HFF-Myc (cell line): ENCODE measurements at regions not wholly inside any gene's neighbourhood (a gene's known extent, or its start where the extent isn't known, plus 50 kb on each side); places are given as distances from the start of the nearest gene placed in this dataset.
A peak's percentile ranks its signal among the peaks of the same experiment; 100 is the strongest.

ENCODE experiments used
- DNase-seq: peaks from one replicate; pipeline ENCODE4 v3.0.0-alpha.2; 2011; ENCODE audit warnings: low read depth; ENCODE audit errors: extremely low read depth
- H3K4me3 ChIP-seq: replicated peaks from 2 replicates; pipeline ENCODE4 v1.5.1; 2011; ENCODE audit warnings: low read depth, mild to moderate bottlenecking, control low read depth, low read length
- CTCF ChIP-seq: IDR thresholded peaks from 2 replicates; pipeline ENCODE4 v1.5.1; 2012; ENCODE audit warnings: mild to moderate bottlenecking, low read depth, low read length, control low read depth; ENCODE audit errors: missing control alignments

- H3K4me3 ChIP-seq, result no peak overlapping the region
- no peak for DNase-seq
- TF ChIP-seq CTCF, result no peak
These were observed 346.0 kb upstream of the TBX3 start for GRCh38 chr12:115030017-115030416.

GRCh38 chr12:115024531-115024930 is 340.6 kb upstream of the TBX3 start:
- no peak overlapping the region for H3K4me3 ChIP-seq
- TF ChIP-seq CTCF, result no peak
- DNase-seq, result no peak

GRCh38 chr12:115023279-115024265 is 339.6 kb upstream of the TBX3 start:
- TF ChIP-seq CTCF, result no peak
- H3K4me3 ChIP-seq, result no peak overlapping the region
- peak; percentile 53 for DNase-seq

GRCh38 chr12:115020091-115020490 is 336.1 kb upstream of the TBX3 start:
- no peak for TF ChIP-seq CTCF
- H3K4me3 ChIP-seq, result no peak overlapping the region
- DNase-seq, result no peak

- DNase-seq, result no peak
- no peak overlapping the region for H3K4me3 ChIP-seq
- no peak for TF ChIP-seq CTCF
These were observed 333.4 kb upstream of the TBX3 start for GRCh38 chr12:115017346-115017745.

- no peak for TF ChIP-seq CTCF
- no peak overlapping the region for H3K4me3 ChIP-seq
- DNase-seq, result no peak
These were observed 329.4 kb upstream of the TBX3 start for GRCh38 chr12:115013236-115013981.
